Cardiac muscle cell (in vitro differentiated cells and primary cell): ENCODE measurements at regions not wholly inside any gene's neighbourhood (a gene's known extent, or its start where the extent isn't known, plus 50 kb on each side); places are given as distances from the start of the nearest gene placed in this dataset.

ENCODE experiments used
- DNase-seq, 2 donors: peaks; one replicate each; pipeline versions ENCODE4 v3.0.0 to v3.0.0-alpha.2; 2010 to 2017; ENCODE audit warnings: low read depth in 1 of 2, low spot score in 1 of 2
- H3K27ac ChIP-seq: fragments of 200-600 bp; sonication (generic); 2 replicates; pipeline ENCODE4 v1.5.1; 2016
- H3K27me3 ChIP-seq: fragments of 200-600 bp; sonication (generic); 2 replicates; pipeline ENCODE4 v1.6.0; 2016; ENCODE audit warnings: control low read depth
- H3K36me3 ChIP-seq: fragments of 200-600 bp; sonication (generic); 2 replicates; pipeline ENCODE4 v1.5.1; 2016; ENCODE audit warnings: control low read depth
- H3K4me1 ChIP-seq: fragments of 200-600 bp; sonication (generic); 2 replicates; pipeline ENCODE4 v1.8.1; 2017; ENCODE audit warnings: low read depth, mild to moderate bottlenecking, mixed run types
- H3K4me3 ChIP-seq: fragments of 200-600 bp; sonication (generic); 2 replicates; pipeline ENCODE4 v1.5.1; 2016; ENCODE audit warnings: mild to moderate bottlenecking
- H3K9me3 ChIP-seq: fragments of 200-600 bp; sonication (generic); 2 replicates; pipeline ENCODE4 v1.5.1; 2017; ENCODE audit warnings: low read depth, mild to moderate bottlenecking, control low read depth
- CTCF ChIP-seq: IDR thresholded peaks from 2 replicates; pipeline ENCODE4 v1.5.1; 2012; ENCODE audit warnings: low read depth, mild to moderate bottlenecking, low read length

- DNase-seq: no peak
- H3K36me3 ChIP-seq: no peaks in the 10 kb centered on the region
- no peaks in the 10 kb centered on the region for H3K9me3 ChIP-seq
- no peak for TF ChIP-seq CTCF
- no peaks in the 10 kb centered on the region for H3K27me3 ChIP-seq
- H3K27ac ChIP-seq: no peak overlapping the region
- H3K4me1 ChIP-seq: no peaks in the 10 kb centered on the region
- H3K4me3 ChIP-seq: no peak overlapping the region
Observed at GRCh38 chr18:24940416-24940815, 411.6 kb downstream of the ZNF521 start.

- no peaks in the 10 kb centered on the region for H3K36me3 ChIP-seq
- no peak for TF ChIP-seq CTCF
- no peaks in the 10 kb centered on the region for H3K27me3 ChIP-seq
- DNase-seq: no peak
- no peak overlapping the region for H3K27ac ChIP-seq
- no peaks in the 10 kb centered on the region for H3K4me1 ChIP-seq
- H3K4me3 ChIP-seq: no peak overlapping the region
- H3K9me3 ChIP-seq: no peaks in the 10 kb centered on the region
Observed at GRCh38 chr18:24941174-24941951, 410.6 kb downstream of the ZNF521 start.

- Histone ChIP-seq H3K4me1 (no peaks in the 10 kb centered on the region), H3K4me3 (no peak overlapping the region), H3K9me3 (no peaks in the 10 kb centered on the region), H3K27me3 (no peaks in the 10 kb centered on the region), H3K27ac (no peak overlapping the region), H3K36me3 (no peaks in the 10 kb centered on the region)
- TF ChIP-seq CTCF: no peak
- no peak for DNase-seq
Observed at GRCh38 chr18:24942144-24942543, 409.8 kb downstream of the ZNF521 start.

- H3K27ac ChIP-seq: no peak overlapping the region
Observed at GRCh38 chr18:24947521-24948305, 404.3 kb downstream of the ZNF521 start.

GRCh38 chr18:24949908-24950307 is 402.1 kb downstream of the ZNF521 start:
- no peaks in the 10 kb centered on the region for H3K27me3 ChIP-seq
- no peak for DNase-seq
- H3K36me3 ChIP-seq: no peaks in the 10 kb centered on the region
- H3K27ac ChIP-seq: no peak overlapping the region
- no peaks in the 10 kb centered on the region for H3K9me3 ChIP-seq
- no peak overlapping the region for H3K4me3 ChIP-seq
- TF ChIP-seq CTCF: no peak
- H3K4me1 ChIP-seq: no peaks in the 10 kb centered on the region

More at GRCh38 chr18:24947521-24948305, 404.3 kb downstream of the ZNF521 start:
- peak in 1 of 2 donors; percentile 28 for DNase-seq
- no peaks in the 10 kb centered on the region for H3K9me3 ChIP-seq
- no peak overlapping the region for H3K4me3 ChIP-seq
- H3K4me1 ChIP-seq: no peaks in the 10 kb centered on the region
- no peaks in the 10 kb centered on the region for H3K36me3 ChIP-seq
- no peaks in the 10 kb centered on the region for H3K27me3 ChIP-seq
- TF ChIP-seq CTCF: no peak
